ENCODE measurements at regions not wholly inside any gene's neighbourhood (a gene's known extent, or its start where the extent isn't known, plus 50 kb on each side); places are given as distances from the start of the nearest gene placed in this dataset.
"Not testable (repeated sequence)": the region's sequence is repeated elsewhere in the genome, so short reads cannot be mapped to it uniquely, and the experiment has no call there.

GRCh38 chr18:70574951-70575350, 286.1 kb downstream of the SOCS6 start:
- TF ChIP-seq HDAC2 (IDR thresholded peaks at IDR 0.05); CTCF (IDR thresholded peaks at IDR 0.05); JUNB (IDR thresholded peaks at IDR 0.05); POLR2A (IDR thresholded peaks at IDR 0.05; ENCODE audit: low read length): not testable (repeated sequence)
